GM23338 (cell line): ENCODE measurements at regions not wholly inside any gene's neighbourhood (a gene's known extent, or its start where the extent isn't known, plus 50 kb on each side); places are given as distances from the start of the nearest gene placed in this dataset.

Experiments used
- CREB1 ChIP-seq: fragments of 250-450 bp; sonication (Bioruptor Pico); IDR thresholded peaks from 2 replicates; pipeline ENCODE4 v1.5.0; 2020; ENCODE audit warnings: low read depth, mild to moderate bottlenecking, moderate library complexity
- CTCF ChIP-seq, 2 experiments: fragments of 200-600 bp in 1 of 2; sonication (generic) in 1 of 2; conservative IDR thresholded peaks; 2 replicates each; pipeline versions ENCODE4 v1.5.1 to v1.6.1; 2016 to 2017; ENCODE audit warnings: antibody characterized with exemption in 2 of 2, low read depth in 2 of 2, mild to moderate bottlenecking in 2 of 2, moderate library complexity in 1 of 2
- ETS1 ChIP-seq: IDR thresholded peaks from 2 replicates; pipeline ENCODE4 v1.6.1; 2016; ENCODE audit warnings: antibody characterized with exemption
- EZH2 ChIP-seq: fragments of 200-600 bp; sonication (generic); IDR thresholded peaks from one replicate; pipeline ENCODE4 v1.8.0; 2017; ENCODE audit warnings: antibody characterized with exemption, mild to moderate bottlenecking, low read depth; ENCODE audit not compliant: unreplicated experiment
- EZH2phosphoT487 ChIP-seq: fragments of 200-600 bp; sonication (generic); IDR thresholded peaks from one replicate; pipeline ENCODE4 v1.8.1; 2018; ENCODE audit warnings: antibody characterized with exemption; ENCODE audit not compliant: unreplicated experiment
- JUNB ChIP-seq: IDR thresholded peaks from one replicate; pipeline ENCODE4 v1.6.1; 2016; ENCODE audit warnings: antibody characterized with exemption; ENCODE audit not compliant: unreplicated experiment
- POLR2AphosphoS5 ChIP-seq: IDR thresholded peaks from 2 replicates; pipeline ENCODE4 v1.6.1; 2016; ENCODE audit warnings: antibody characterized with exemption, low read depth
- STAT1 ChIP-seq: IDR thresholded peaks from one replicate; pipeline ENCODE4 v1.6.1; 2016; ENCODE audit warnings: antibody characterized with exemption; ENCODE audit not compliant: unreplicated experiment
- ZNF462 ChIP-seq: fragments of 250-450 bp; sonication (Bioruptor Pico); IDR thresholded peaks from 2 replicates; pipeline ENCODE4 v1.5.0; 2020; ENCODE audit warnings: mild to moderate bottlenecking, moderate library complexity

GRCh38 chr9:99431103-99431502, 209.0 kb downstream of the SEC61B start (continued):
- no peak for TF ChIP-seq ZNF462
- TF ChIP-seq EZH2, result no peak
- no peak for TF ChIP-seq POLR2AphosphoS5
- TF ChIP-seq CREB1 (CRISPR knock-in tag), result no peak
- no peak for TF ChIP-seq EZH2phosphoT487
- TF ChIP-seq ETS1, result no peak
- no peak for TF ChIP-seq CTCF (conservative IDR thresholded peaks at IDR 0.05; ENCODE audit: low read depth in 2 of 2)
- no peak for TF ChIP-seq STAT1
- TF ChIP-seq JUNB, result no peak
